Glomerular visceral epithelial cell (primary cell): ENCODE measurements at regions not wholly inside any gene's neighbourhood (a gene's known extent, or its start where the extent isn't known, plus 50 kb on each side); places are given as distances from the start of the nearest gene placed in this dataset.

Experiments used
- DNase-seq: peaks from one replicate; pipeline ENCODE4 v3.0.0-alpha.2; 2016; ENCODE audit errors: extremely low spot score

DNA sequence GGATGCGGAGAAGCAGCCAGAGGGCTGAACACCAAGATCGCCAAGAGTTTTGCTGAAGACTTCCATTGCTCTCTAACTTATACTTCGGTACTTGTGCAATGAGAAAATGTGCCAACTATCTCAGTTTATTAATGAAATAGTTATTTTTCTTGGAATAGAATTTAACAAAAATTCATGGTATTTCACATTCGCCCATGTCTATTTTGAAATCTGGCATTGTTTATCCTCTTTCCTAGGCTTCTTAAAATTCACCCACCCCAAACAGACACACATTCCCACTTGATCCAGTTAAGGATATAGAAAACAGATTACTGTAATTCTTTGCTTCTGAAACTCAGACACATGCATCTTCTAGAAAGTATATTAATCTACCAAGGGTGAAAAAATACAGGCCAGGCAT lies 56.3 kb upstream of the ADAMTS5 start:
- DNase-seq = no peak

DNA sequence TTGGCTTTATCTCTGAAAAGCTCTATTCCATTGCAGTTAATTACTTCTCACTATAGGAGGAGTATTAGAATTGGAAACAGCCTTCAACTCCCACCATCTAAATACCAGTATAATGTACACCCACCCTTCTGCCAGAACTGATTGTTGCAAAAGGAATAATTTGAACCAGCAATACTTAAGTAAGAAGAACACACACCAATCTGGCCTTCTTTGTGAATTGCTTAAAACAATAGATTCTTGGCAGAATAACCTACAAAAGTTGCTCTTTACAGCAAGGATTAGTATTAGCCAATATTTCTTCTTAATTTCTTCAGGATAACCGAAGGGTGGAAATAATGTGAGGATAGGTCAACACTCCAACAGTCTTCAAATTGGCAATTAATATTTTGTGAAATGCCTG lies 54.9 kb upstream of the ADAMTS5 start:
- DNase-seq = no peak

- no peak for DNase-seq
These were observed 54.2 kb upstream of the ADAMTS5 start for GRCh38 chr21:27021046-27021445.

GRCh38 chr21:27017246-27017645 lies 50.4 kb upstream of the ADAMTS5 start:
- DNase-seq = no peak
